IPS-11a (cell line): ENCODE measurements at regions not wholly inside any gene's neighbourhood (a gene's known extent, or its start where the extent isn't known, plus 50 kb on each side); places are given as distances from the start of the nearest gene placed in this dataset.
"Not testable (repeated sequence)": the region's sequence is repeated elsewhere in the genome, so short reads cannot be mapped to it uniquely, and the experiment has no call there.

Experiments
- H3K4me3 ChIP-seq: one replicate; pipeline ENCODE4 v1.5.1; 2013; ENCODE audit warnings: low read depth, low read length, control low read depth

- not testable (repeated sequence) for H3K4me3 ChIP-seq
Measured at GRCh38 chr15:83335542-83335941, 51.1 kb upstream of the BNC1 start.

DNA sequence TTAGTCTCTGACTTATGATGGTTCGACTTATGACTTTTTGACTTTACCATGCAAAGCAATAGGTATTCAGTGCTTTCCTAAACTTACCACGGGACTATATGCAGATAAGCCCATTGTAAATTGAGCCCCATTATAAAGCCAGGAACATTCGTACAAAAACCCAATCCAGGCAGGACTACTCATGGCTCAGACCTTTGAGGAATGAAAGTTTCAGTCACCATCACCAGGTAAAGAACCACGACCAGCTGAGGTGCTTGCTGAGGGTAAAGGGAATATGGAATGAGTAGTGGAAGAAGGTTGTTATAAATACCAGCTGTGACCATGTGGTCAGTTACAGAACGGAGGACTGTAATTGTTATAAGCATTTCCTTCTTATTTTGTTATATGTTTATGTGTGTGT, 54.9 kb upstream of the BNC1 start:
- H3K4me3 ChIP-seq: no peak overlapping the region

DNA sequence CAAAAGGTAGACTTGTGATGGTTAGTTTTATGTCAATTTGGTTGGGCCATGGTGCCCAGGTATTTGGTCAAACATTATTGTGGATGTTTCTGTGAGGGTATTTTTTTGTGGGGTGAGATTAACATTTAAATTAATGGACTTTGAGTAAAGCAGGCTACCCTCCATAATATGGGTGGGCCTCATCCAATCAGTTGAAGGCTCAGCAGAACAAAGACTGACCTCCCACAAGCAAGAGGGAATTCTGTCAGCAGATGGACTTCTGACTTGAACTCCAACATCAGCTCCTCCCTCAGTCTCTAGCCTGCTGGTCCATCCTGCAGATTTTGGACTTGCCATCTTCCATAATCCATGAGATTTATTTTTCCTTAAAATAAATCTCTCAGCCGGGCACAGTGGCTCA, 55.6 kb upstream of the BNC1 start:
- no peak overlapping the region for H3K4me3 ChIP-seq

DNA sequence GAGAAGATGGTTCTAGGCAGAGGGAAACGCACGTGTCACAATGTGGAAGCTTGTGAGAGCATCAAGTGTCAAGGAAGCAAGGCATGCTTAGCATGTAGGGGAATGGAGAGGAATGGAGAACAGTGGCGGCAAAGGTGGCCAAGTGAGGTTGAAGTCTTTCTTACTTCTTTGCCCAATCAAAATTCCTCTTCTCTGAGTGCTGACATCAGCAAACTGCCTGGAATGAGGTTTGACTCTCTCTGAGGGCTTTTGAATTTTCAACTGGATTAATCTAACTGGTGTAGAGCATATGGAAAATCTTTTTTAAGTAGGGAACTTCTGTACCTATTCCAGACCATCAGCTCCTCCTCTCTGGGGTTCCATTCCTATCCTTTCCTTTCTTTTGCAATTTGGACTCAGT, 61.9 kb upstream of the BNC1 start:
- no peak overlapping the region for H3K4me3 ChIP-seq

DNA sequence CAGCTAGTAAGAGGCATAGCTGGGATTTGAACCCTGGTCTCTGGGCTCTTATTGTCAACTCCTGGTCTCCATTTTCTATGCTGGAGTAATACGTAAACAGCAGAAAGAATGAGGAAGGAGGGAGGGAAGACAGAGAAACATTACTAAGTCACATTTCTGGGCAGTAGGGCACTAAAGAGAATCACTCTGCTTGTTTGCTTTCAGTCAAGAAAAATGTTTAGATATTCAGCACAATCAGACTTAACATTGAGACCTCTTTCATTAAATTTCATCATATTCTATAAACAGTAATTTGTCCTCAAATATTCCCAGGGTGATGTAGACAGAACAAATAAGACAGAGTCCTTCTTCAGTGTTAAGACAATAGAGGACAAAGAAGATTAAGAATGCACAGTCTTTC, 67.7 kb upstream of the BNC1 start:
- H3K4me3 ChIP-seq: no peak overlapping the region

- no peak overlapping the region for H3K4me3 ChIP-seq
Measured at GRCh38 chr15:83356501-83357399, 72.3 kb upstream of the BNC1 start.

GRCh38 chr15:83358972-83359564, 74.6 kb upstream of the BNC1 start:
- H3K4me3 ChIP-seq: no peak overlapping the region

DNA sequence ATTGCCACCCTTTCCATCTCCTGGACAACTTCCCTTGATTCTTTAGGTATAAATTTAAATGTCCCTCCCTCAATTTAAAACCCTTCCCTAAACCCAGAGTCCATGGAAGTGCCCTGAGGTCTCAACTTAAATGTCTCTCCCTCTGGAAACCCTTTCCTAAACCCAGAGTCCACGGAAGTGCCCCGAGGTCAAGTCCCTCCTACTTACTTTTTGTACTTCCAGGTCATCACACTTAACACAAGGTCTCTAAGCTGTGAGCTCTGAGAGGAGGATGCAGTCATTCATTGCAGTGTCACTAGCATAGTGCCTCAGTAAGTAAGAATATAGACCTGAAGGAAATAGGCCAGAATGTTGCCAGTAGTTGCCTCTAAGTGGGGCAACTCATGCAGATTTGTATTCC, 78.2 kb upstream of the BNC1 start:
- H3K4me3 ChIP-seq: no peak overlapping the region

GRCh38 chr15:83364501-83364900, 80.0 kb upstream of the BNC1 start:
- no peak overlapping the region for H3K4me3 ChIP-seq

- peak overlapping the region; percentile 35 for H3K4me3 ChIP-seq
Measured at GRCh38 chr15:83365370-83365938, 81.0 kb upstream of the BNC1 start.

DNA sequence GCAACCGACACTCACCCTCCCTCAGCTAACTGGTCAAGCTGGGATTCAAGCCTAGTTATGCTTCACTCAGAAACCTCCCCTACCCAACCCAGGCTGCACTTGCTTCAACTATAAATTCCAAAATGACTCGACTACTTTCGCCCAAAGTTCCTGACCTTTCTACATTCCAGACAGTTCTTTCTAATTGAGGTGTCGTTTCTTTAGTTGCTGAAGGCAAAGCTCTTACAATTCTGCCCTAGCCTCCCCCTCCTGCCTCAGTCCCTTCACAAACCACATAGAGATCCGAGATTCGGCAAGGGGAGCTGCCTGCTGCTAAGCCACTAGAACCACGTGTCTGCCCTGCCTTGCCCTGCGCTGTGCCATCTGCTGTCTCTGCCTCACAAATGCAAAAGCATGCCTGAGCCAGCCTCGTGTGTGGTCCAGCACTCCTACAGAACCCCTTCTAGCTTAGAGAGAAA, 74.7 kb upstream of the SH3GL3 start:
- no peak overlapping the region for H3K4me3 ChIP-seq

GRCh38 chr15:83378921-83379578, 68.1 kb upstream of the SH3GL3 start:
- no peak overlapping the region for H3K4me3 ChIP-seq

- H3K4me3 ChIP-seq: no peak overlapping the region
Measured at GRCh38 chr15:83379579-83379959, 67.6 kb upstream of the SH3GL3 start.

DNA sequence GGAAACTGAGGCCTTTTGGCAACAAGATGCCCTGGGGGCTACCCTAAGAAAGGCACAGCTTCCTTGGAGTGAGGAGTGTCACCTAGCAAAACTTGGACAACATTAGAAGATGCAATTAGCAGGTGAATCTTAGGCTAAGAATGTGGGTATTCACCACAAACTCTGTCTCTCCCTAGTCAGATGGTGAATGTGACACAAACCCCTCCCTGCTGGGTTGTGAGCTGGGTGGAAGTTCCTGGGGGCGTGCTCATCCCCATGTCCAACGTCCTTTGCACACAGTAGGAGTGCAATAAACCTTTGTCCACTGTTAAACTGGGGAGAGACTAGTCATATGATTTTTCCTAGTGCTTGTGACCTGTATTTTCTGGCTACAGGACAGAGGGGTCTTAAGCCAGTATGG, 67.1 kb upstream of the SH3GL3 start:
- H3K4me3 ChIP-seq: no peak overlapping the region

- H3K4me3 ChIP-seq: no peak overlapping the region
Measured at GRCh38 chr15:83380682-83381081, 66.5 kb upstream of the SH3GL3 start.

- not testable (repeated sequence) for H3K4me3 ChIP-seq
Measured at GRCh38 chr15:83383608-83384139, 63.5 kb upstream of the SH3GL3 start.

DNA sequence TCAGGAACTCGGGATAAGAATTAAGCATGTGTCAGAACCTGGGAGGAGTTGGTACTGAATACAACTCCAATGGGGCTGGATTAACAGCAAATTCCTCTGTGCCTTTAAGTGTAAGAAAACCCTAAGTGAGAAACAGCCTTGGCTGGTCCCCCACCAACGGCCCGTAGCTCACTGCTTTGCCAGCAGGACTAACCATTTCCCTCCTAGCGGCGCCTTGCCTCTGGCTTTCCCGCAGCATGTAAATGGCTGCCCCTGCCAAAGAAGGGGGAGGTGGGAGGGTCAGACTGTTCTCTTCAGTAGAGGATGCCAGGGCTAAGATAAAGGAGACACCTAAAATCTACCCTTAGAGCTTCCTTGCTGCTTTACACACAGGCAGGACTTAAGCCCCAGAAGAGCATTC, 51.0 kb upstream of the SH3GL3 start:
- H3K4me3 ChIP-seq: no peak overlapping the region
